ENCODE measurements at regions not wholly inside any gene's neighbourhood (a gene's known extent, or its start where the extent isn't known, plus 50 kb on each side); places are given as distances from the start of the nearest gene placed in this dataset.

- H3K27me3 ChIP-seq = no peaks in the 10 kb centered on the region
- H3K9me3 ChIP-seq = no peaks in the 10 kb centered on the region
- WGBS, 2 donors = 46 to 52% methylated on average over 2 of the region's 2 CpGs
- DNase-seq = no peak
- intact Hi-C loops (cut with DNase I; ENCODE audit: low total_unique reads) = no loop called here
- H3K36me3 ChIP-seq (ENCODE audit: low read depth, missing control alignments) = no peaks in the 10 kb centered on the region
- TF ChIP-seq POLR2A (IDR thresholded peaks at IDR 0.05) = no peak
- TF ChIP-seq CTCF (IDR thresholded peaks at IDR 0.05) = no peak
- H3K4me3 ChIP-seq = no peak overlapping the region
- no peaks in the 10 kb centered on the region for H3K4me1 ChIP-seq
- H3K27ac ChIP-seq = peak overlapping the region in 1 of 2 donors; percentile 10
These were observed 148.7 kb upstream of the CARMIL1 start for GRCh38 chr6:25130518-25130917.

- peak overlapping the region in 1 of 2 donors; percentile 15 for H3K27ac ChIP-seq
- no peaks in the 10 kb centered on the region for H3K9me3 ChIP-seq
- no peaks in the 10 kb centered on the region for H3K36me3 ChIP-seq (ENCODE audit: low read depth, missing control alignments)
- intact Hi-C loops (cut with DNase I; ENCODE audit: low total_unique reads) = no loop called here
- TF ChIP-seq CTCF (IDR thresholded peaks at IDR 0.05) = no peak
- no peak for TF ChIP-seq POLR2A (IDR thresholded peaks at IDR 0.05)
- WGBS, 2 donors = 67 to 90% methylated on average over 1 of the region's 1 CpG
- H3K4me1 ChIP-seq = no peaks in the 10 kb centered on the region
- H3K27me3 ChIP-seq = no peaks in the 10 kb centered on the region
- no peak for DNase-seq
- H3K4me3 ChIP-seq = no peak overlapping the region
These were observed 146.2 kb upstream of the CARMIL1 start for GRCh38 chr6:25132934-25133333.

GRCh38 chr6:25133568-25133967 lies 145.6 kb upstream of the CARMIL1 start:
- peak overlapping the region in 1 of 2 donors; percentile 15 for H3K27ac ChIP-seq

GRCh38 chr6:25136854-25137253 lies 142.3 kb upstream of the CARMIL1 start:
- TF ChIP-seq CTCF (IDR thresholded peaks at IDR 0.05) (no peak), POLR2A (IDR thresholded peaks at IDR 0.05) (no peak)
- no peaks in the 10 kb centered on the region for H3K36me3 ChIP-seq (ENCODE audit: low read depth, missing control alignments)
- H3K9me3 ChIP-seq = no peaks in the 10 kb centered on the region
- 39% methylated on average over 3 of the region's 3 CpGs for WGBS, 2 donors
- H3K4me3 ChIP-seq = no peak overlapping the region
- no peaks in the 10 kb centered on the region for H3K4me1 ChIP-seq
- H3K27me3 ChIP-seq = no peaks in the 10 kb centered on the region
- peak overlapping the region; percentile 10 to 20 for H3K27ac ChIP-seq
- intact Hi-C loops (cut with DNase I; ENCODE audit: low total_unique reads) = no loop called here
- peak; percentile 26 for DNase-seq

More at GRCh38 chr6:25133568-25133967, 145.6 kb upstream of the CARMIL1 start:
- no peak for DNase-seq
- Histone ChIP-seq H3K27me3 (no peaks in the 10 kb centered on the region), H3K4me3 (no peak overlapping the region), H3K4me1 (no peaks in the 10 kb centered on the region), H3K9me3 (no peaks in the 10 kb centered on the region), H3K36me3 (ENCODE audit: low read depth, missing control alignments) (no peaks in the 10 kb centered on the region)
- TF ChIP-seq POLR2A (IDR thresholded peaks at IDR 0.05) (no peak), CTCF (IDR thresholded peaks at IDR 0.05) (no peak)
- intact Hi-C loops (cut with DNase I; ENCODE audit: low total_unique reads) = no loop called here
- 35 to 64% methylated on average over 1 of the region's 1 CpG for WGBS, 2 donors

GRCh38 chr6:25137480-25137879 lies 141.7 kb upstream of the CARMIL1 start:
- intact Hi-C loops (cut with DNase I; ENCODE audit: low total_unique reads) = no loop called here
- Histone ChIP-seq H3K4me3 (peak overlapping the region; percentile 29 to 46), H3K27me3 (no peaks in the 10 kb centered on the region), H3K4me1 (no peaks in the 10 kb centered on the region), H3K27ac (peak overlapping the region; percentile 74 to 85), H3K9me3 (no peaks in the 10 kb centered on the region), H3K36me3 (ENCODE audit: low read depth, missing control alignments) (no peaks in the 10 kb centered on the region)
- no peak for TF ChIP-seq CTCF (IDR thresholded peaks at IDR 0.05)
- no peak for TF ChIP-seq POLR2A (IDR thresholded peaks at IDR 0.05)
- no peak for DNase-seq
- whole genome bisulfite sequencing, 2 donors = 40 to 49% methylated on average over 7 of the region's 7 CpGs
